Liver (tissue), 2 donors: ENCODE measurements at regions not wholly inside any gene's neighbourhood (a gene's known extent, or its start where the extent isn't known, plus 50 kb on each side); places are given as distances from the start of the nearest gene placed in this dataset.

Experiments
- SP1 ChIP-seq: IDR thresholded peaks from 2 replicates; pipeline ENCODE4 v1.6.1; 2018; ENCODE audit warnings: antibody characterized with exemption, mild to moderate bottlenecking
- TAF1 ChIP-seq: conservative IDR thresholded peaks from 2 replicates; pipeline ENCODE4 v1.6.1; 2016; ENCODE audit warnings: antibody characterized with exemption, mild to moderate bottlenecking
- YY1 ChIP-seq: IDR thresholded peaks from 2 replicates; pipeline ENCODE4 v1.6.1; 2016; ENCODE audit warnings: antibody characterized with exemption, mild to moderate bottlenecking
- donor health status: healthy.

DNA sequence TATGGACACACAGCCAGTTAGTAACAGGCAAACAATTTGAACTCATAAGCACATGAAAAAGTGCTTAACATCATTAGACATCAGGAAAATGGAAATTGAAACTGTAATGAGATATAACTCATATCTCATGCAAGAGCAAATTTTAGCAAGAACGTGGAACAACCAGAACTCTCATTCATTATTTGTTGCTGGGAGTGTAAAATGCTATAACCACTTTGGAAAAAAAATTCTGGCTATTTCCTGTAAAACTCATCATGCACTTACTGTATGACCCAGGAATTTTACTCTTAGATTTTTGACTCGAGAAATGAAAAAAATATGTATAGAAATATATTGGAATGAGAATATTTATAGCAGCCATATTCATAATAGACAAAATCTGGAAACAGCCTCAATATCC is 205.7 kb upstream of the PUM3 start:
- TF ChIP-seq YY1 (no peak), TAF1 (no peak), SP1 (no peak)
